Esophagus squamous epithelium (tissue), 5 donors: ENCODE measurements at regions not wholly inside any gene's neighbourhood (a gene's known extent, or its start where the extent isn't known, plus 50 kb on each side); places are given as distances from the start of the nearest gene placed in this dataset.

Experiments used
- DNase-seq: peaks from one replicate; lab custom pipeline; 2025; lab: John Stamatoyannopoulos, UW
- H3K27ac ChIP-seq, 4 donors: fragments of 200-600 bp; sonication (generic); one replicate each; pipeline ENCODE4 v1.5.1; 2016 to 2019; ENCODE audit warnings: mild to moderate bottlenecking in 1 of 4
- H3K27me3 ChIP-seq, 4 donors: fragments of 200-600 bp; sonication (generic); 1 replicate in 3 of 4; 2 replicates in 1 of 4; pipeline versions ENCODE4 v1.5.1 to v1.6.0; 2017 to 2021; ENCODE audit warnings: antibody characterized with exemption in 1 of 4
- H3K36me3 ChIP-seq, 3 donors: fragments of 200-600 bp; sonication (generic); one replicate each; pipeline ENCODE4 v1.5.1; 2016 to 2019
- H3K4me1 ChIP-seq, 3 donors: fragments of 200-600 bp; sonication (generic); one replicate each; pipeline ENCODE4 v1.5.1; 2017 to 2019
- H3K4me3 ChIP-seq, 4 donors: fragments of 200-600 bp; sonication (generic); 1 replicate in 3 of 4; 2 replicates in 1 of 4; pipeline ENCODE4 v1.5.1; 2016 to 2019; ENCODE audit warnings: mild to moderate bottlenecking in 2 of 4, moderate library complexity in 1 of 4
- H3K9me3 ChIP-seq, 3 donors: fragments of 200-600 bp; sonication (generic); one replicate each; pipeline ENCODE4 v1.5.1; 2016 to 2019
- CTCF ChIP-seq, 6 experiments: fragments of 450-650 bp in 4 of 6; fragments of 200-600 bp in 2 of 6; sonication (generic) in 2 of 6; IDR thresholded peaks; one replicate each; pipeline ENCODE4 v1.5.1; 2016 to 2019; ENCODE audit warnings: antibody characterized with exemption in 6 of 6, mild to moderate bottlenecking in 4 of 6, moderate library complexity in 4 of 6
- POLR2A ChIP-seq, 4 donors: fragments of 450-650 bp; IDR thresholded peaks; one replicate each; pipeline ENCODE4 v1.6.1; 2017; ENCODE audit warnings: antibody characterized with exemption in 4 of 4, mild to moderate bottlenecking in 4 of 4, moderate library complexity in 3 of 4
- WGBS, 2 donors: methylation state at CpG; one replicate each; pipeline ENCODE4 v1.1.5; 2018; 5-methylcytosine and 5-hydroxymethylcytosine counted together
- intact Hi-C: fragments of 100-400 bp; cut with DNase I; formaldehyde crosslinking; loops from one replicate; pipeline ENCODE4 v1.15.0; 2022
- donor health status: DM: yes; HTN: yes; CAD: no.

- no peaks in the 10 kb centered on the region for H3K36me3 ChIP-seq
- TF ChIP-seq CTCF (IDR thresholded peaks at IDR 0.05) (no peak), POLR2A (IDR thresholded peaks at IDR 0.05) (no peak)
- H3K27ac ChIP-seq = no peak overlapping the region
- peaks cover 0 to under 1% (median 0%) of the 10 kb centered on the region in 3 donors for H3K9me3 ChIP-seq
- no peaks in the 10 kb centered on the region for H3K27me3 ChIP-seq
- 60% methylated on average over 1 of the region's 4 CpGs; no CpG with 5 or more reads in 1 of the 2 donors for WGBS, 2 donors
- DNase-seq = no peak
- H3K4me3 ChIP-seq = no peak overlapping the region
- H3K4me1 ChIP-seq = peaks cover 0 to 1% (median 0%) of the 10 kb centered on the region in 3 donors
- intact Hi-C loops = no loop called here
Observed at GRCh38 chr14:94942601-94943000, 172.7 kb upstream of the GSC start.

- Histone ChIP-seq H3K4me3 (no peak overlapping the region), H3K4me1 (peaks cover 3 to 12% (median 8%) of the 10 kb centered on the region in 3 donors), H3K36me3 (no peaks in the 10 kb centered on the region), H3K27me3 (peaks cover 0 to 9% (median 0%) of the 10 kb centered on the region in 4 donors), H3K9me3 (no peaks in the 10 kb centered on the region), H3K27ac (no peak overlapping the region)
- intact Hi-C loops = no loop called here
- no peak for DNase-seq
- 77 to 92% methylated on average over 5 of the region's 5 CpGs for WGBS, 2 donors
- no peak for TF ChIP-seq POLR2A (IDR thresholded peaks at IDR 0.05)
- no peak for TF ChIP-seq CTCF (IDR thresholded peaks at IDR 0.05)
Observed at GRCh38 chr14:94941311-94941710, 171.4 kb upstream of the GSC start.

GRCh38 chr14:94940263-94940993 is 170.5 kb upstream of the GSC start:
- H3K36me3 ChIP-seq = no peaks in the 10 kb centered on the region
- TF ChIP-seq POLR2A (IDR thresholded peaks at IDR 0.05) = no peak
- TF ChIP-seq CTCF (IDR thresholded peaks at IDR 0.05) = no peak
- peaks cover 3 to 17% (median 8%) of the 10 kb centered on the region in 3 donors for H3K4me1 ChIP-seq
- no peak overlapping the region for H3K4me3 ChIP-seq
- WGBS, 2 donors = 73 to 75% methylated on average over 3 to 11 of the region's 11 CpGs
- H3K9me3 ChIP-seq = no peaks in the 10 kb centered on the region
- intact Hi-C loops = no loop called here
- no peak overlapping the region for H3K27ac ChIP-seq
- no peak for DNase-seq
- H3K27me3 ChIP-seq = peaks cover 0 to 14% (median 0%) of the 10 kb centered on the region in 4 donors

GRCh38 chr14:94938016-94938415 is 168.1 kb upstream of the GSC start:
- intact Hi-C loops = no loop called here
- Histone ChIP-seq H3K36me3 (no peaks in the 10 kb centered on the region), H3K9me3 (no peaks in the 10 kb centered on the region), H3K27ac (no peak overlapping the region), H3K4me1 (peaks cover 3 to 17% (median 8%) of the 10 kb centered on the region in 3 donors), H3K27me3 (peaks cover 0 to 25% (median 0%) of the 10 kb centered on the region in 4 donors), H3K4me3 (no peak overlapping the region)
- WGBS, 2 donors = 72 to 79% methylated on average over 2 of the region's 2 CpGs
- TF ChIP-seq CTCF (IDR thresholded peaks at IDR 0.05) = no peak
- TF ChIP-seq POLR2A (IDR thresholded peaks at IDR 0.05) = no peak
- DNase-seq = no peak

- peaks cover 0 to 25% (median 0%) of the 10 kb centered on the region in 4 donors for H3K27me3 ChIP-seq
- peaks cover 3 to 17% (median 8%) of the 10 kb centered on the region in 3 donors for H3K4me1 ChIP-seq
- no peaks in the 10 kb centered on the region for H3K36me3 ChIP-seq
- H3K4me3 ChIP-seq = peak overlapping the region in 3 of 4 donors; percentile 26 to 51 (median 35)
- no peaks in the 10 kb centered on the region for H3K9me3 ChIP-seq
- TF ChIP-seq CTCF (IDR thresholded peaks at IDR 0.05) = no peak
- peak overlapping the region; percentile 49 to 89 (median 83) for H3K27ac ChIP-seq
- no peak for DNase-seq
- intact Hi-C loops = no loop called here
- 47 to 63% methylated on average over 6 to 9 of the region's 24 CpGs for WGBS, 2 donors
Observed at GRCh38 chr14:94936901-94937685, 167.2 kb upstream of the GSC start.
